Coronary artery (tissue), 2 donors: ENCODE measurements at regions not wholly inside any gene's neighbourhood (a gene's known extent, or its start where the extent isn't known, plus 50 kb on each side); places are given as distances from the start of the nearest gene placed in this dataset.

Source experiments
- DNase-seq: peaks from one replicate; pipeline ENCODE4 v3.0.0-alpha.2; 2017; ENCODE audit warnings: low spot score
- H3K27ac ChIP-seq, 2 donors: fragments of 200-600 bp; sonication (generic); one replicate each; pipeline ENCODE4 v1.5.1; 2016 to 2019
- H3K4me3 ChIP-seq: fragments of 200-600 bp; sonication (generic); 2 replicates; pipeline ENCODE4 v1.5.1; 2016; ENCODE audit warnings: mild to moderate bottlenecking, moderate library complexity
- TF ChIP-seq, protein P1 (sequence below): fragments of 200-600 bp; sonication (generic); IDR thresholded peaks from one replicate; pipeline ENCODE4 v1.5.1; 2019; ENCODE audit warnings: antibody characterized with exemption

DNA sequence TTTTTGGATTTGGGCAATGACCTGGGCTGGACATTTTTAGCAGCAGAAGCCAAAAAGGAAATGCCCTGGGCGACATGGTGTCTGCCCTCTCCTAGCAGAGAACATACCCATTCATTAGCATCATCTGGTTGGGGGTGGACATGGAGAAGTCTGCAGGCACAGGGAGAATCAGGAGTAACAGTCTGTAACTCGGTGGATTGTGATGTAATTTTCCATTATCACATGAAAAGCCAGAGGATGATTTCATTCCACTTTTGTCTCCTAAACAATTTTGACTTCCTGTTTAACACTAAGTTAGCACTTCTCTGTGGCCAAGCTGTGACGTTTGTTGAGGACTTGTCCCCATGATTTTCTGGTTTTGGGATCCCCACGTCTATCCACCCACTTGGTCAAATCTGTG is 153.8 kb upstream of the HABP2 start:
- no peak overlapping the region for H3K27ac ChIP-seq
- H3K4me3 ChIP-seq, result no peak overlapping the region
- TF ChIP-seq, protein P1, sequence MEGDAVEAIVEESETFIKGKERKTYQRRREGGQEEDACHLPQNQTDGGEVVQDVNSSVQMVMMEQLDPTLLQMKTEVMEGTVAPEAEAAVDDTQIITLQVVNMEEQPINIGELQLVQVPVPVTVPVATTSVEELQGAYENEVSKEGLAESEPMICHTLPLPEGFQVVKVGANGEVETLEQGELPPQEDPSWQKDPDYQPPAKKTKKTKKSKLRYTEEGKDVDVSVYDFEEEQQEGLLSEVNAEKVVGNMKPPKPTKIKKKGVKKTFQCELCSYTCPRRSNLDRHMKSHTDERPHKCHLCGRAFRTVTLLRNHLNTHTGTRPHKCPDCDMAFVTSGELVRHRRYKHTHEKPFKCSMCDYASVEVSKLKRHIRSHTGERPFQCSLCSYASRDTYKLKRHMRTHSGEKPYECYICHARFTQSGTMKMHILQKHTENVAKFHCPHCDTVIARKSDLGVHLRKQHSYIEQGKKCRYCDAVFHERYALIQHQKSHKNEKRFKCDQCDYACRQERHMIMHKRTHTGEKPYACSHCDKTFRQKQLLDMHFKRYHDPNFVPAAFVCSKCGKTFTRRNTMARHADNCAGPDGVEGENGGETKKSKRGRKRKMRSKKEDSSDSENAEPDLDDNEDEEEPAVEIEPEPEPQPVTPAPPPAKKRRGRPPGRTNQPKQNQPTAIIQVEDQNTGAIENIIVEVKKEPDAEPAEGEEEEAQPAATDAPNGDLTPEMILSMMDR, result no peak
- DNase-seq, result no peak

DNA sequence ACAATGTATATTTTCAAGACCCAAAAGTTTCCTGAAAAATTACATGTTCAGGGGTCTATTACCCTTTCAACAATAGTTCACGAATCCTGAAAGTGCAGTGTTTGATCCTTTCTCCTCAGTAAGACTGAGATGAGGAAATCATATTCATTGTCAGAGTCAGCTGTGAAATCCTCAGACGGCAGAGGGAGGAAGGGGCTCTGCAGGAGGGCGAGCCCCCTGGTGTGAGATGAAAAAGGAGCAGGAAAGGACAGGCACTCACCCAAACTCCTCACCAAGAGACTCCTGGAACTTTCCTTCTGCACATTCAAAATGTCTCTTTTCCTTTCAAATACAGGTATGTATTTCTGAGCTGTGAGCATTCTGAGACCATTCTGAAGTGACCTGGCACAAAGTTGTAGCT is 150.3 kb upstream of the HABP2 start:
- TF ChIP-seq, protein P1, result no peak
- H3K27ac ChIP-seq, result no peak overlapping the region
- no peak for DNase-seq
- H3K4me3 ChIP-seq, result no peak overlapping the region

DNA sequence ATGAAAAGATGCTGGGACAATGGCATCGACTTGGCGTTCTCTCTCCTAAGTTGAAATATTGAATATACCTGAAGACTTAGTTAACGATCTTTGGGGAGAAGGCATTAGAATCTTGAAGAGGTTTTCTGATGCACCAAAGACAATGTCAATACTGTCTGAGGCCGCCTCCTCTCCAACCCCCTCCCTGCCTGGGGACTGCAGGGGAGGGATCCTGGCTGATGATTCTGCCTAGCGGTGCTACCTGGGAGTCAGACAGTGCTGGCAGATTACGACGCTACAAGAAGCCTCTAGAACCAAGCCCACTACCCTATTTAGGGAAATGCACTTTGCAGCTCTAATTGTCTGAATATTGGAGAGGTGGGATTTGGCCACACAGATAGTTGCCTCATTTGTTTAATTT is 145.6 kb upstream of the HABP2 start:
- TF ChIP-seq, protein P1, result no peak
- no peak for DNase-seq
- Histone ChIP-seq H3K27ac (no peak overlapping the region), H3K4me3 (no peak overlapping the region)

DNA sequence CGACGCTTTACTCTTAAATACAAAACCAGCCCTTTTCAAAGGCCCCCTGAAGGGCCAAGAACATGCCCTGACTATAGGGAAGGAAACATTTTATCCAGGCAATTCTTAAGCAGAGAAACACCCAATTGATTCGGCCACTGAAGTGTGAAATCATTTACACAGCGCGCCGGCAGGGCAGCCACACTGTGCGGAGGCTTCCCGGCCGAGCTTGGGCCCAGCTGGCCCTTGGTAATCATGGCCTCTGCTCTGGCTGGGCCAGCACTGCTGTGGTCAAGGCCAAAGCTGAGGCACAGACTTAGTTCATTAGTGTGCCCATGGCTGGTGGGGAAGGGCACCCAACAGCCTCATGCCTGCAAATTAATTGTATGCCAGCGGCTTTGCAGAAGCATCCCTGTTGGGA is 143.7 kb upstream of the HABP2 start:
- TF ChIP-seq, protein P1, result no peak
- H3K4me3 ChIP-seq, result no peak overlapping the region
- H3K27ac ChIP-seq, result no peak overlapping the region
- no peak for DNase-seq

DNA sequence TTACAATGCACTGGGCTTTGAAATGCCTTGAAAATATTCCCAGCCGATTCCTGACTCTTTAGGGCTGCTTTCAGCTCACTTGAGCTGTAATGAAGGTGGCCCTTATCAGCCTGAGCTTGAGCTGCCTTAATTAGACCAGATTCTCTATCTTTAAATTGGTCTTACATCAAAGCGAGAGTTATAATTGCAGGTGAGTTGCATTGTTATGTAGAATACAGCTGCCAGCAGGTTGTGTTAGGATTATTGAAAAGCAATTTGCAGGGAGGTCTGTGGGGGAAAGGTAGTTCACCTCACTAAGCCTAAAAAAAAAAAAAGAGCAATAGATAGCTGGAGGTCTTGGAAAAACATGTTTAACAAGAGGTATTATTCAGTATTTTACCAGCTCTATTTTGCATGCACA is 142.2 kb upstream of the HABP2 start:
- TF ChIP-seq, protein P1, result no peak
- Histone ChIP-seq H3K27ac (no peak overlapping the region), H3K4me3 (no peak overlapping the region)
- DNase-seq, result no peak

DNA sequence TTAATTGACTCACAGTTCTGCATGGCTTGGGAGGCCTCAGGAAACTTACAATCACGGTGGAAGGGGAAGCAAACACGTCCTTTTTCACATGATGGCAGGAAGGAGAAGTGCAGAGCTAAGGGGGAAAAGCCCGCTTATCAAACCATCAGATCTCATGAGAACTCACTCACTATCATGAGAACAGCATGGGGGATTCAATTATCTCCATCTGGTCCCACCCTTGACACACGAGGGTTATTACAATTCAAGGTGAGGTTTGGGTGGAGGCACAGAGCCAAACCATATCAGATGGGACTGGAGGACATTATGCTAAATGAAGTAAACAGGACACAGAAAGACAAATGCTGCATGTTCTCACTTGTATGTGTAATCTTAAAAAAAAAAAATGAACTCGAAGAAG is 141.4 kb upstream of the HABP2 start:
- DNase-seq, result no peak
- TF ChIP-seq, protein P1, result no peak
- Histone ChIP-seq H3K27ac (no peak overlapping the region), H3K4me3 (no peak overlapping the region)

DNA sequence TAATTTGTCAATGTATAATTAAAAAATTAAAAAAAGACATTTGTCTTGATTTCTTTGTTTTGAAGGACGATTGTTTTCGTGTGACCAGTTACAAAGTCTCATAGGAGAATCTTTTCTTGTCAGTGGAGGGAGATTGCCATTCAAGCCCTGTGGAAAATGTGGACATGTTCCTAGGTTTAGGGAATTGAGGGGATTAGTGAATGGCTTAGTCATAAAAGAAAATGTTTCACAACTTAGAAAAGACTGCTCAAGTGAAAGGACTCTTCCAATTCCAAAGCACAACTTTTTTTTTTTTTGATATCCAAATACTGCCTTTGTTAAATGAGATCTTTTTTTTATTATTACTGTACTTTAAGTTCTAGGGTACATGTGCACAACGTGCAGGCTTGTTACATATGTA is 140.7 kb upstream of the HABP2 start:
- Histone ChIP-seq H3K4me3 (no peak overlapping the region), H3K27ac (no peak overlapping the region)
- TF ChIP-seq, protein P1, result no peak
- no peak for DNase-seq
